D721Med (cell line): ENCODE measurements at regions not wholly inside any gene's neighbourhood (a gene's known extent, or its start where the extent isn't known, plus 50 kb on each side); places are given as distances from the start of the nearest gene placed in this dataset.

ENCODE experiments used
- DNase-seq: peaks from one replicate; pipeline ENCODE4 v3.0.0; 2011; ENCODE audit warnings: low spot score; ENCODE audit not compliant: insufficient read length
- FAIRE-seq: peaks from 2 replicates; lab custom pipeline; 2011; peaks lifted over from hg19 to GRCh38; lab: Jason Lieb, UNC
- CTCF ChIP-seq: IDR thresholded peaks from 2 replicates; pipeline ENCODE4 v1.5.1; 2012; ENCODE audit warnings: mild to moderate bottlenecking, control low read depth; ENCODE audit not compliant: insufficient read depth; ENCODE audit errors: missing control alignments

DNA sequence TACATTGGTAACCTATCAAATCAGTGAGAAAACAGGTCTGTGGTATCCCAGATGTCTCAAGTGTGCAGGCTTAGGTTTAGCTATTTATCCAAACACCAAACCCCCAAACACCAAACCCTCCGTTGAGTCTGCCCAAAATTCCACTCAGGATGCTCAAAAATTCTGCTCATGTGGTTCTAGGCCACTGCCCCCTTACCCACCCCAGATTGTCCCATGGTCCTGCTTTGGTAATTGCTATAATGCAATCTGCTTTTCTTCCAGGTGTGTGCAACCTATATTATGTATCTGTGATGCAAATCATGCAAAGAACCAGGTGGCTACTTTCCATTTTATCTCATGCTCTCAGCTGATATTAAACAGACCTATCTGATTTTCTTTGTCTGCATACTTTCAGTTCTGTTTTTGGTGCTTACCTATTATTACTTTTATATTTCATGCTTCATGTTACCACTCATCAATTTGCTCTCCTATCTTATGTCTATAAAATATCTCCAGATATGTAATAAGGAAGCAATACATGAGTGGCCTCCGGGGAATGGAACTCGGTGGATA, 123.7 kb downstream of the TOMM20 start:
- TF ChIP-seq CTCF, result no peak
- no peak for DNase-seq
- FAIRE-seq, result no peak

GRCh38 chr1:235004276-235004675, 124.4 kb downstream of the TOMM20 start:
- DNase-seq, result no peak
- FAIRE-seq, result peak; percentile 58
- TF ChIP-seq CTCF, result peak; percentile 54

GRCh38 chr1:235002706-235003300, 125.8 kb downstream of the TOMM20 start:
- DNase-seq, result no peak
- no peak for FAIRE-seq
- TF ChIP-seq CTCF, result no peak

- TF ChIP-seq CTCF, result no peak
- FAIRE-seq, result no peak
Measured at GRCh38 chr1:234999513-234999940, 129.1 kb downstream of the TOMM20 start.

GRCh38 chr1:234997896-234998741, 130.5 kb downstream of the TOMM20 start:
- FAIRE-seq, result no peak
- no peak for DNase-seq
- TF ChIP-seq CTCF, result no peak

More at GRCh38 chr1:234999513-234999940, 129.1 kb downstream of the TOMM20 start:
- no peak for DNase-seq

DNA sequence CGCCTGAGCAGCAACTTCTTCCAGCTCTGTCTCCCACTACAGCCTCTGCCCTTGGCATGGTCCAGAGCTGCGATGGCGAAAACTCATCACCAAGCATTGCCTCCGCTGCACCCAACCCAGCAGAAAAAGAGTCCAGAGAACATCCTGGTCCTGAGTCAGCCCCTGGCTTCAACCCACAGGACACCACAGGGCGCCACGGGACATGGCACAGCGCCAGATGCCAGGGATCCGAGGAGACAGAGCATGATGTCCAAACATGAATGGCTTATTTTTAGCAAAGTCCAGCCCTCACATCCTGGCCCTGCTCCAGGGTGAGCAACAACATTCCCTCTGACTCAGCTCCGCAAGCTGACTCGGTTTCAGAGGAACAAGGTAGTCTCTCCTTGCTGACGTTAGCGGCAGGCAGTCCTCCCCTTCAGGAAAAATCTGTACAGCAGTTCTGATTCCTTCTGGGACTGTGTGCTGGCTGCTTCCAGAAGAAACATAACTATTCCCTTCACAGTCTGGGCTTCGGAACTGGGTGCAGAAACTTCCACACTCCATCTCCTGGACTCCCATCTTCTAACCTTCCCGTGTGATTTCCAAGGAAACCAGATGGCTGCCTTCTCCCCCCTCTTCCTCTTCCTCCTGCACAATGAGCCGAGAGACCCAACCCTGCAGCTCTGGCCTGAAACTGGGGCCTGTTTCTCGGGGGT, 131.3 kb downstream of the TOMM20 start:
- no peak for DNase-seq
- no peak for FAIRE-seq
- TF ChIP-seq CTCF, result no peak
